DOHH2 (cell line): ENCODE measurements at regions not wholly inside any gene's neighbourhood (a gene's known extent, or its start where the extent isn't known, plus 50 kb on each side); places are given as distances from the start of the nearest gene placed in this dataset.

ENCODE experiments used
- EZH2phosphoT487 ChIP-seq: fragments of 200-600 bp; sonication (generic); IDR thresholded peaks from 2 replicates; pipeline ENCODE4 v1.6.1; 2017; ENCODE audit warnings: borderline replicate concordance, mild to moderate bottlenecking, antibody characterized with exemption, low read length, moderate library complexity, mixed read lengths
- TF ChIP-seq, protein P1 (sequence below): fragments of 200-600 bp; sonication (generic); IDR thresholded peaks from one replicate; pipeline ENCODE4 v1.5.1; 2014; ENCODE audit warnings: antibody characterized with exemption, mild to moderate bottlenecking, low read depth, low read length; ENCODE audit not compliant: poor library complexity, severe bottlenecking

DNA sequence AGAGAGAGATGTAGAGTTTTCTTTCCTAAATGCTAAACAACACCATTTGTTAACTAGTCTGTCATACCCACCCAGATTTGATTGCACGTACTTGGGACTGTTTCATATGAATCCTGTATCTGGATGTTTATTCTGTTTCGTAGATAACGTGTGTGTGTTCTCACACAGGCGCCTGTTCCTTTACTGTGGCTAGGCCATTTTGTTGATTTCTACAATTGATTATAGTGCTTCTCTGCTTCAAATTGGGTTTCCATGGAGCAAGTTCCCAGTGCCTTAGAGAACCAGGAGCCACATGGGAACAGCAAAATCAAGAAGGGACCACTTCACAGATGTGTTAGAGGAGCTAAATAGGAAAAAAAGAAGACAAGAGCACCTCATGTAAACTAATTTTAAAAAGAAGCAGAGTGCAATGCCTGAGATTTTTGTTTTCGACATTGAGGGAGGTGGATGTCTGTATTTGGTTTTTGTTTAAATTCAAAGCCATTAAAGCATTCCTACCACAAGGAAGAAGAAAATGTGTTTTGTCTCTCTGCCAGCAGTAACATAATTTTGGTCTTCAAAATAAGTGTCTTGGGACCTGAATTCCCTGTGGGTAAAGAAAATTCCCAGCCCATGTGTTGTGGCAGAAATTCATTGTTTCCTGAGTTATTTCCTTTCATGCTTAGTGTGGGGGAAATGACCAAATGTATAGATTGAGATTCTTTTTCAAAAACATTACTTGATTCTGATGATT, 424.0 kb upstream of the C2CD4B start:
- TF ChIP-seq, protein P1, sequence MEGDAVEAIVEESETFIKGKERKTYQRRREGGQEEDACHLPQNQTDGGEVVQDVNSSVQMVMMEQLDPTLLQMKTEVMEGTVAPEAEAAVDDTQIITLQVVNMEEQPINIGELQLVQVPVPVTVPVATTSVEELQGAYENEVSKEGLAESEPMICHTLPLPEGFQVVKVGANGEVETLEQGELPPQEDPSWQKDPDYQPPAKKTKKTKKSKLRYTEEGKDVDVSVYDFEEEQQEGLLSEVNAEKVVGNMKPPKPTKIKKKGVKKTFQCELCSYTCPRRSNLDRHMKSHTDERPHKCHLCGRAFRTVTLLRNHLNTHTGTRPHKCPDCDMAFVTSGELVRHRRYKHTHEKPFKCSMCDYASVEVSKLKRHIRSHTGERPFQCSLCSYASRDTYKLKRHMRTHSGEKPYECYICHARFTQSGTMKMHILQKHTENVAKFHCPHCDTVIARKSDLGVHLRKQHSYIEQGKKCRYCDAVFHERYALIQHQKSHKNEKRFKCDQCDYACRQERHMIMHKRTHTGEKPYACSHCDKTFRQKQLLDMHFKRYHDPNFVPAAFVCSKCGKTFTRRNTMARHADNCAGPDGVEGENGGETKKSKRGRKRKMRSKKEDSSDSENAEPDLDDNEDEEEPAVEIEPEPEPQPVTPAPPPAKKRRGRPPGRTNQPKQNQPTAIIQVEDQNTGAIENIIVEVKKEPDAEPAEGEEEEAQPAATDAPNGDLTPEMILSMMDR = no peak
- TF ChIP-seq EZH2phosphoT487 = no peak
